ENCODE measurements at regions not wholly inside any gene's neighbourhood (a gene's known extent, or its start where the extent isn't known, plus 50 kb on each side); places are given as distances from the start of the nearest gene placed in this dataset.

GRCh38 chr13:50677687-50678463 is 165.6 kb downstream of the DLEU7 start:
- H3K9ac ChIP-seq (ENCODE audit: low read length), result no peak overlapping the region
- H3K79me2 ChIP-seq (ENCODE audit: insufficient read depth, low read length), result no peaks in the 10 kb centered on the region

DNA sequence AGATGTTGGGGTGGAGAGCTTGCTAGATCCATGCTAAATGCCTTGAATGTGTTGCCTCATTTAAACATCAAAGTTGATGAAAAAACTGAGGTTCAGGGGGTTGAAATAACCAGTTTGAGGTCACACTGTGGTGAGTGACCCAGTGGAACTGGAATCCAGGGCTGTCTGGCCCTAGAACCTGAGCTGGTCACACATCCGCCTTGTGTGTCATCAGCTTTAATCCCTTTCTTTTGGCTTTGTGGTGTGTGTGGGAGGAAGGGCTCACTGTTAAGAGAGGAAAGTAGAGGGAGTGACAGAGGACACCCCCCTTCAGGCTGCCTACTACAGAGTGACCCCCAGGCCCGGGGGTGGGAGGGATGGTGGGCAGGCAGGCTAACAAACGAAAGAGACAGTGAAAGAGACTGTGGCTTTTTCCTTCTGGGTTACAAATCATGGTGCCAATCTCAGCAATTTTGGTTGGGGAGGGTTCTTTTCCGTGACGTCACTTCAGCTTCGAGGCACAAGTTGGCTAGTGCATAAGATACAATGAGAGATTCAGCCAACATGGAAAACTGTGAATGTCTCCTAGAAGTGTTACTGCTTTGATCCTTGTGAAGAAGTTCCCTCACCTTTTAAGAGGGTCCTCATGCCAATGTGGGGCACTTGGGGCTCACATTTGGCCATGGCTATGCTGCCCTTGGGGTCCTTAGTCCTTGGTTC is 164.9 kb downstream of the DLEU7 start:
- H3K27ac ChIP-seq (ENCODE audit: low read depth, low read length), result no peak overlapping the region
- no peaks in the 10 kb centered on the region for H3K36me3 ChIP-seq (ENCODE audit: low read length)
- no peak overlapping the region for H3K9ac ChIP-seq (ENCODE audit: low read length)
- no peak for TF ChIP-seq CTCF (IDR thresholded peaks at IDR 0.05; ENCODE audit: insufficient read depth, low read length, poor library complexity, severe bottlenecking)
- no peak for TF ChIP-seq EZH2phosphoT487 (conservative IDR thresholded peaks at IDR 0.05; ENCODE audit: low read length)
- H4K20me1 ChIP-seq (ENCODE audit: low read depth, low read length), result no peaks in the 10 kb centered on the region
- H3F3A ChIP-seq (ENCODE audit: insufficient read depth), result no peaks in the 10 kb centered on the region
- no peak overlapping the region for H2AFZ ChIP-seq (ENCODE audit: low read depth, low read length, severe bottlenecking)
- no peaks in the 10 kb centered on the region for H3K9me2 ChIP-seq (replicated peaks; ENCODE audit: insufficient read depth, low read length)
- no peaks in the 10 kb centered on the region for H3K27me3 ChIP-seq (ENCODE audit: low read length)
- no peak overlapping the region for H3K4me2 ChIP-seq (ENCODE audit: low read depth, low read length, poor library complexity, severe bottlenecking)
- no peak overlapping the region for H3K4me3 ChIP-seq (ENCODE audit: insufficient read depth, low read length, poor library complexity, severe bottlenecking)
- H3K79me2 ChIP-seq (ENCODE audit: insufficient read depth, low read length), result no peaks in the 10 kb centered on the region
- no peaks in the 10 kb centered on the region for H3K9me3 ChIP-seq (ENCODE audit: insufficient read depth, low read length)

More at GRCh38 chr13:50677687-50678463, 165.6 kb downstream of the DLEU7 start:
- Histone ChIP-seq H3K36me3 (ENCODE audit: low read length) (no peaks in the 10 kb centered on the region), H4K20me1 (ENCODE audit: low read depth, low read length) (no peaks in the 10 kb centered on the region), H3K27me3 (ENCODE audit: low read length) (no peaks in the 10 kb centered on the region), H3K27ac (ENCODE audit: low read depth, low read length) (no peak overlapping the region), H3K4me3 (ENCODE audit: insufficient read depth, low read length, poor library complexity, severe bottlenecking) (no peak overlapping the region), H3K9me3 (ENCODE audit: insufficient read depth, low read length) (no peaks in the 10 kb centered on the region), H3K9me2 (replicated peaks; ENCODE audit: insufficient read depth, low read length) (no peaks in the 10 kb centered on the region), H2AFZ (ENCODE audit: low read depth, low read length, severe bottlenecking) (no peak overlapping the region), H3K4me2 (ENCODE audit: low read depth, low read length, poor library complexity, severe bottlenecking) (no peak overlapping the region), H3F3A (ENCODE audit: insufficient read depth) (no peaks in the 10 kb centered on the region)
- TF ChIP-seq EZH2phosphoT487 (conservative IDR thresholded peaks at IDR 0.05; ENCODE audit: low read length) (no peak), CTCF (IDR thresholded peaks at IDR 0.05; ENCODE audit: insufficient read depth, low read length, poor library complexity, severe bottlenecking) (no peak)

GRCh38 chr13:50679321-50679720 is 164.2 kb downstream of the DLEU7 start:
- no peak overlapping the region for H3K4me2 ChIP-seq (ENCODE audit: low read depth, low read length, poor library complexity, severe bottlenecking)
- no peak overlapping the region for H3K27ac ChIP-seq (ENCODE audit: low read depth, low read length)
- TF ChIP-seq CTCF (IDR thresholded peaks at IDR 0.05; ENCODE audit: insufficient read depth, low read length, poor library complexity, severe bottlenecking) (no peak), EZH2phosphoT487 (conservative IDR thresholded peaks at IDR 0.05; ENCODE audit: low read length) (no peak)

More at GRCh38 chr13:50679321-50679720, 164.2 kb downstream of the DLEU7 start:
- Histone ChIP-seq H3K79me2 (ENCODE audit: insufficient read depth, low read length) (no peaks in the 10 kb centered on the region), H3K36me3 (ENCODE audit: low read length) (no peaks in the 10 kb centered on the region), H3K27me3 (ENCODE audit: low read length) (no peaks in the 10 kb centered on the region), H2AFZ (ENCODE audit: low read depth, low read length, severe bottlenecking) (no peak overlapping the region), H4K20me1 (ENCODE audit: low read depth, low read length) (no peaks in the 10 kb centered on the region), H3F3A (ENCODE audit: insufficient read depth) (no peaks in the 10 kb centered on the region), H3K4me3 (ENCODE audit: insufficient read depth, low read length, poor library complexity, severe bottlenecking) (no peak overlapping the region), H3K9me3 (ENCODE audit: insufficient read depth, low read length) (no peaks in the 10 kb centered on the region), H3K9me2 (replicated peaks; ENCODE audit: insufficient read depth, low read length) (no peaks in the 10 kb centered on the region), H3K9ac (ENCODE audit: low read length) (no peak overlapping the region)

Measured in SU-DHL-6 (cell line).